ENCODE measurements at regions not wholly inside any gene's neighbourhood (a gene's known extent, or its start where the extent isn't known, plus 50 kb on each side); places are given as distances from the start of the nearest gene placed in this dataset.

GRCh38 chr1:2928366-2929325 is 92.6 kb upstream of the ACTRT2 start:
- TF ChIP-seq CTCF (IDR thresholded peaks at IDR 0.05; ENCODE audit: control insufficient read depth, extremely low read depth, insufficient read depth) = no peak
- no peak for DNase-seq (ENCODE audit: low read depth)
- H3K4me3 ChIP-seq (ENCODE audit: low read depth, low read length) = no peak overlapping the region

- DNase-seq (ENCODE audit: low read depth) = no peak
- no peak overlapping the region for H3K4me3 ChIP-seq (ENCODE audit: low read depth, low read length)
Measured at GRCh38 chr1:2929335-2929734, 91.9 kb upstream of the ACTRT2 start.

GRCh38 chr1:2930016-2930815 is 91.1 kb upstream of the ACTRT2 start:
- no peak for DNase-seq (ENCODE audit: low read depth)
- TF ChIP-seq CTCF (IDR thresholded peaks at IDR 0.05; ENCODE audit: control insufficient read depth, extremely low read depth, insufficient read depth) = no peak
- no peak overlapping the region for H3K4me3 ChIP-seq (ENCODE audit: low read depth, low read length)

More at GRCh38 chr1:2929335-2929734, 91.9 kb upstream of the ACTRT2 start:
- no peak for TF ChIP-seq CTCF (IDR thresholded peaks at IDR 0.05; ENCODE audit: control insufficient read depth, extremely low read depth, insufficient read depth)

GRCh38 chr1:2930913-2931723 is 90.1 kb upstream of the ACTRT2 start:
- H3K4me3 ChIP-seq (ENCODE audit: low read depth, low read length) = no peak overlapping the region
- no peak for TF ChIP-seq CTCF (IDR thresholded peaks at IDR 0.05; ENCODE audit: control insufficient read depth, extremely low read depth, insufficient read depth)
- no peak for DNase-seq (ENCODE audit: low read depth)

GRCh38 chr1:2931724-2932401 is 89.4 kb upstream of the ACTRT2 start:
- TF ChIP-seq CTCF (IDR thresholded peaks at IDR 0.05; ENCODE audit: control insufficient read depth, extremely low read depth, insufficient read depth) = no peak
- no peak for DNase-seq (ENCODE audit: low read depth)
- H3K4me3 ChIP-seq (ENCODE audit: low read depth, low read length) = no peak overlapping the region
